Endothelial cell (in vitro differentiated cells): ENCODE measurements at regions not wholly inside any gene's neighbourhood (a gene's known extent, or its start where the extent isn't known, plus 50 kb on each side); places are given as distances from the start of the nearest gene placed in this dataset.

Source experiments
- DNase-seq: peaks from one replicate; pipeline ENCODE4 v3.0.0; 2021; ENCODE audit warnings: low spot score
- H3K27ac Mint-ChIP-seq: one replicate; pipeline ENCODE4 v1.8.0; 2021; ENCODE audit warnings: mixed read lengths, inconsistent platforms; ENCODE audit not compliant: unreplicated experiment
- H3K27me3 Mint-ChIP-seq: one replicate; pipeline ENCODE4 v1.8.0; 2021; ENCODE audit warnings: mild to moderate bottlenecking, moderate library complexity, mixed read lengths, inconsistent platforms; ENCODE audit not compliant: unreplicated experiment
- H3K36me3 Mint-ChIP-seq: one replicate; pipeline ENCODE4 v1.8.0; 2021; ENCODE audit warnings: mild to moderate bottlenecking, low read depth, mixed read lengths, inconsistent platforms; ENCODE audit not compliant: unreplicated experiment
- H3K4me1 Mint-ChIP-seq: one replicate; pipeline ENCODE4 v1.8.0; 2021; ENCODE audit warnings: mild to moderate bottlenecking, mixed read lengths, inconsistent platforms; ENCODE audit not compliant: unreplicated experiment
- H3K4me3 Mint-ChIP-seq: one replicate; pipeline ENCODE4 v1.8.0; 2021; ENCODE audit warnings: mild to moderate bottlenecking, mixed read lengths, inconsistent platforms; ENCODE audit not compliant: unreplicated experiment
- H3K9me3 Mint-ChIP-seq: one replicate; pipeline ENCODE4 v1.8.0; 2021; ENCODE audit warnings: mixed read lengths, inconsistent platforms; ENCODE audit not compliant: unreplicated experiment
- CTCF ChIP-seq: fragments of 200-600 bp; sonication (generic); IDR thresholded peaks from one replicate; pipeline ENCODE4 v1.5.0; 2021; ENCODE audit warnings: antibody characterized with exemption; ENCODE audit not compliant: unreplicated experiment

GRCh38 chr12:34597548-34598351 is 575.5 kb downstream of the ALG10 start:
- DNase-seq = no peak
- Mint-ChIP-seq H3K36me3 (no peaks in the 10 kb centered on the region), H3K4me1 (no peaks in the 10 kb centered on the region), H3K9me3 (peaks cover 30% of the 10 kb centered on the region), H3K27me3 (peaks cover 8% of the 10 kb centered on the region), H3K27ac (no peak overlapping the region), H3K4me3 (no peak overlapping the region)
- TF ChIP-seq CTCF = no peak

GRCh38 chr12:34598352-34598827 is 576.1 kb downstream of the ALG10 start:
- Mint-ChIP-seq H3K4me3 (no peak overlapping the region), H3K27me3 (peaks cover 8% of the 10 kb centered on the region), H3K27ac (no peak overlapping the region), H3K9me3 (peaks cover 34% of the 10 kb centered on the region), H3K4me1 (no peaks in the 10 kb centered on the region), H3K36me3 (no peaks in the 10 kb centered on the region)
- no peak for TF ChIP-seq CTCF
- no peak for DNase-seq

- peaks cover 36% of the 10 kb centered on the region for H3K9me3 Mint-ChIP-seq
- H3K36me3 Mint-ChIP-seq = no peaks in the 10 kb centered on the region
- DNase-seq = no peak
These were observed 576.7 kb downstream of the ALG10 start for GRCh38 chr12:34598851-34599529.

GRCh38 chr12:34599530-34600513 is 577.5 kb downstream of the ALG10 start:
- no peak for TF ChIP-seq CTCF
- H3K27ac Mint-ChIP-seq = no peak overlapping the region
- no peaks in the 10 kb centered on the region for H3K4me1 Mint-ChIP-seq
- peaks cover 5% of the 10 kb centered on the region for H3K27me3 Mint-ChIP-seq
- no peaks in the 10 kb centered on the region for H3K36me3 Mint-ChIP-seq
- H3K9me3 Mint-ChIP-seq = peaks cover 33% of the 10 kb centered on the region
- no peak for DNase-seq
- H3K4me3 Mint-ChIP-seq = no peak overlapping the region

More at GRCh38 chr12:34598851-34599529, 576.7 kb downstream of the ALG10 start:
- Mint-ChIP-seq H3K27me3 (peaks cover 7% of the 10 kb centered on the region), H3K4me3 (no peak overlapping the region), H3K4me1 (no peaks in the 10 kb centered on the region), H3K27ac (no peak overlapping the region)
- no peak for TF ChIP-seq CTCF
